ENCODE measurements at regions not wholly inside any gene's neighbourhood (a gene's known extent, or its start where the extent isn't known, plus 50 kb on each side); places are given as distances from the start of the nearest gene placed in this dataset.

DNA sequence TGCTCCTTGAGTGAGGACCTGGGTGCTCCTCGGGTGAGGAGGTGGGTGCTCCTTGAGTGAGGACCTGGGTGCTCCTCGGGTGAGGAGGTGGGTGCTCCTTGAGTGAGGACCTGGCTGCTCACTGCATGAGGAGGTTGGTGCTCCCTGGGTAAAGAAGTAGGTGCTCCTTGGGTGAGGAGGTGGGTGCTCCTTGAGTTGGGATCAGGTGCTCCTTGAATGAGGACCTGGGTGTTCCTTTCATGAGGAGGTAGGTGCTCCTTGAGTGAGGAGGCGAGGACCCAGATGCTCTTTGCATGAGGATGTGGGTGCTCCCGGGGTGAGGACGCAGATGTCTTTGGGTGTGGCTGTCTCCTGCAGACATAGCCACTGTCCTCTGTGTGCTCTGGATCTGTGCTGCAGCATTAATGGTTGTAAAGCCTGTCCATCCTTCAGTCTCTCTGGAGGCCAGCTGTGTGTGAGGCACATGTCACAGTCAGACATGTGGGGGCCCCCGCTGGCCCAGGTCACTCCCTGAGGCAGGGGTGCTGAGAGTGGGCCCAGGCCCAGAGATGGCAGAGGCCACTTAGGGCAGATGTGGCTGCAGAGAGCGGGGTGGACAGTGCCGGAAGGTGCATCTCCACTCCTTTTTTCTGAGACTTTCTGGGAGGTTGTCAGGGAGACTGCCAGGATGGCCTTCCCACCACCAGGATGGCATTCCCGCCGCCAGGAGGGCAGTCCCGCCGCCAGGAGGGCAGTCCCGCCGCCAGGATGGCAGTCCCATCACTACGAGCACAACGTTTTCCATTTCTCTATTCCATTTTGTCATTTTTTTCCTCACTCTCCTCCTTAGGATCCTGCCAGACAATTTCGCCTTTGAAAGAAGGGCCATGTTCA, 101.8 kb downstream of the HMX1 start:
- no peak for DNase-seq (ENCODE audit: low spot score)
- Histone ChIP-seq H3K27me3 (replicated peaks; ENCODE audit: insufficient read depth, low read depth, low read length, poor library complexity) (peaks cover 21% of the 10 kb centered on the region), H3K9me3 (ENCODE audit: low read depth, low read length, poor library complexity, severe bottlenecking) (no peaks in the 10 kb centered on the region), H3K36me3 (ENCODE audit: insufficient read depth, low read length, poor library complexity, severe bottlenecking) (no peaks in the 10 kb centered on the region), H3K27ac (ENCODE audit: low read depth, low read length, poor library complexity, severe bottlenecking) (no peak overlapping the region), H3K4me1 (ENCODE audit: insufficient read depth, low read length, poor library complexity, severe bottlenecking) (no peaks in the 10 kb centered on the region), H3K4me3 (ENCODE audit: low read depth, low read length, poor library complexity, severe bottlenecking) (no peak overlapping the region)
- TF ChIP-seq EZH2 (IDR thresholded peaks at IDR 0.05; ENCODE audit: borderline replicate concordance, low read depth, low read length, poor library complexity, severe bottlenecking), result no peak
- TF ChIP-seq, protein P1, sequence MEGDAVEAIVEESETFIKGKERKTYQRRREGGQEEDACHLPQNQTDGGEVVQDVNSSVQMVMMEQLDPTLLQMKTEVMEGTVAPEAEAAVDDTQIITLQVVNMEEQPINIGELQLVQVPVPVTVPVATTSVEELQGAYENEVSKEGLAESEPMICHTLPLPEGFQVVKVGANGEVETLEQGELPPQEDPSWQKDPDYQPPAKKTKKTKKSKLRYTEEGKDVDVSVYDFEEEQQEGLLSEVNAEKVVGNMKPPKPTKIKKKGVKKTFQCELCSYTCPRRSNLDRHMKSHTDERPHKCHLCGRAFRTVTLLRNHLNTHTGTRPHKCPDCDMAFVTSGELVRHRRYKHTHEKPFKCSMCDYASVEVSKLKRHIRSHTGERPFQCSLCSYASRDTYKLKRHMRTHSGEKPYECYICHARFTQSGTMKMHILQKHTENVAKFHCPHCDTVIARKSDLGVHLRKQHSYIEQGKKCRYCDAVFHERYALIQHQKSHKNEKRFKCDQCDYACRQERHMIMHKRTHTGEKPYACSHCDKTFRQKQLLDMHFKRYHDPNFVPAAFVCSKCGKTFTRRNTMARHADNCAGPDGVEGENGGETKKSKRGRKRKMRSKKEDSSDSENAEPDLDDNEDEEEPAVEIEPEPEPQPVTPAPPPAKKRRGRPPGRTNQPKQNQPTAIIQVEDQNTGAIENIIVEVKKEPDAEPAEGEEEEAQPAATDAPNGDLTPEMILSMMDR (conservative IDR thresholded peaks at IDR 0.05; ENCODE audit: low read depth, low read length), result no peak
- intact Hi-C loops (cut with micrococcal nuclease; ENCODE audit: unreplicated experiment), result no loop called here
- no TSS peak for BruUV-seq (replicated peaks)
- CTCF ChIA-PET, result no interaction called here
- POLR2A ChIA-PET (ENCODE audit: low non-redundant PET), result no interaction called here

DNA sequence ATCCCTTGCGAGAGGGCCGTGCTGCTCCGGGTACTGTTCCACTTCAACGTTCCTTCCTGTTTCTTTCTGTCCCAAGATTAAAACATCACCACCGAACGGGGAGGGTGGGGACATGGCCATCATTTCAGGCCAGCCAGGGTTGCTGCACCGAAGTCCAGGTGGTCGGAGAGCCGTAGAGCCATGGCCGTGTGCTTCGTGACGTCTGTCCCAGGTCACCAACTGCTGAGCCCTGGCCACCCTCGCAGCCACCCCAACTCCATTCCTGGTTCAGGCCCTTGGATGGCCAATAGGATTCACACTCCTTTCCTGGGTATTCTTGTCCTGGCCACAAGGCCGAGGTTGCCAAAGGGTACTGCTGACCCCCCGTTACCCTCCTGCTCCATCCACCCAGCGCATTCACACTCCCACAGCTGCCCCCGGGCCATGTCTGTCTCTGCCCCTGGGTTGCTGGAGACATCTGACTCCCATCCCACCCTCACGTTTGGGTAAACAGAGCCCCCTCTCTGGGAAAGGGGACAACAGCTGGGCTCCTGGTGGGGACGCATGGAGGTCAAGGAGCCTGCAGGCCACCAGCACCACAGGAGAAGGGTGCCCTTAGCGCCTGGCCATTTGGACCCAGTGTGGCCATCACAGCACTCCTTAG, 103.2 kb downstream of the HMX1 start:
- TF ChIP-seq EZH2 (IDR thresholded peaks at IDR 0.05; ENCODE audit: borderline replicate concordance, low read depth, low read length, poor library complexity, severe bottlenecking), result no peak
- TF ChIP-seq, protein P1 (conservative IDR thresholded peaks at IDR 0.05; ENCODE audit: low read depth, low read length), result no peak
- peaks cover 21% of the 10 kb centered on the region for H3K27me3 ChIP-seq (replicated peaks; ENCODE audit: insufficient read depth, low read depth, low read length, poor library complexity)
- no peak for DNase-seq (ENCODE audit: low spot score)

DNA sequence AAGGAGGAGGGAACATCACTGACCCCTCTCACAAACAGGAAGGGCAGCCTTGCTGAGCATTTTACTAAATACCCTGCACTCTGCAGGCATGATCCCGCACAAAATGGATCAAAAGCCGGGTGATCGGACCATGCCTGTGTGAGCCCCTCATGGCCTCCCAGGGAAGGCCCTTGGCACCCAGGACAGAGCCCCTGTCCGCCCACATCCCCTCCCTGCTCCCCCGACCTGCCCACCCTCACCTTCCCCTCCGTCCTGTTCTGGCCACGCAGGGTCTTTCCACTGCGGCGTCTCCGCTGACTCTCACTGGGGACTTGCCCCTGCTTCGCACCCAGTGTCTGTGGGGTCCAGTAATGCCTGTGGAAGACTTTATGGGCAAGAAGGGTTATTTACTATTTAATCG, 105.0 kb downstream of the HMX1 start:
- Histone ChIP-seq H3K4me1 (ENCODE audit: insufficient read depth, low read length, poor library complexity, severe bottlenecking) (no peaks in the 10 kb centered on the region), H3K27me3 (replicated peaks; ENCODE audit: insufficient read depth, low read depth, low read length, poor library complexity) (peaks cover 18% of the 10 kb centered on the region), H3K27ac (ENCODE audit: low read depth, low read length, poor library complexity, severe bottlenecking) (no peak overlapping the region), H3K4me3 (ENCODE audit: low read depth, low read length, poor library complexity, severe bottlenecking) (no peak overlapping the region), H3K36me3 (ENCODE audit: insufficient read depth, low read length, poor library complexity, severe bottlenecking) (no peaks in the 10 kb centered on the region), H3K9me3 (ENCODE audit: low read depth, low read length, poor library complexity, severe bottlenecking) (no peaks in the 10 kb centered on the region)
- no TSS peak for BruUV-seq (replicated peaks)
- intact Hi-C loops (cut with micrococcal nuclease; ENCODE audit: unreplicated experiment), result no loop called here
- TF ChIP-seq, protein P1 (conservative IDR thresholded peaks at IDR 0.05; ENCODE audit: low read depth, low read length), result no peak
- TF ChIP-seq EZH2 (IDR thresholded peaks at IDR 0.05; ENCODE audit: borderline replicate concordance, low read depth, low read length, poor library complexity, severe bottlenecking), result no peak
- POLR2A ChIA-PET (ENCODE audit: low non-redundant PET), result no interaction called here
- CTCF ChIA-PET, result no interaction called here
- DNase-seq (ENCODE audit: low spot score), result no peak

More for the DNA sequence above, 103.2 kb downstream of the HMX1 start:
- intact Hi-C loops (cut with micrococcal nuclease; ENCODE audit: unreplicated experiment), result no loop called here
- H3K9me3 ChIP-seq (ENCODE audit: low read depth, low read length, poor library complexity, severe bottlenecking), result no peaks in the 10 kb centered on the region
- BruUV-seq (replicated peaks), result no TSS peak
- no peaks in the 10 kb centered on the region for H3K36me3 ChIP-seq (ENCODE audit: insufficient read depth, low read length, poor library complexity, severe bottlenecking)
- H3K27ac ChIP-seq (ENCODE audit: low read depth, low read length, poor library complexity, severe bottlenecking), result no peak overlapping the region
- ChIA-PET POLR2A (ENCODE audit: low non-redundant PET) (no interaction called here), CTCF (no interaction called here)
- no peak overlapping the region for H3K4me3 ChIP-seq (ENCODE audit: low read depth, low read length, poor library complexity, severe bottlenecking)
- no peaks in the 10 kb centered on the region for H3K4me1 ChIP-seq (ENCODE audit: insufficient read depth, low read length, poor library complexity, severe bottlenecking)

Data from A673 (cell line).